ENCODE measurements at regions not wholly inside any gene's neighbourhood (a gene's known extent, or its start where the extent isn't known, plus 50 kb on each side); places are given as distances from the start of the nearest gene placed in this dataset.

- H3K4me3 ChIP-seq (ENCODE audit: low read depth, low read length, poor library complexity, severe bottlenecking) = no peak overlapping the region
- ChIA-PET CTCF (no interaction called here), POLR2A (ENCODE audit: low non-redundant PET) (no interaction called here)
- no peak for DNase-seq (ENCODE audit: low spot score)
- H3K4me1 ChIP-seq (ENCODE audit: insufficient read depth, low read length, poor library complexity, severe bottlenecking) = no peaks in the 10 kb centered on the region
- H3K27me3 ChIP-seq (replicated peaks; ENCODE audit: insufficient read depth, low read depth, low read length, poor library complexity) = no peaks in the 10 kb centered on the region
- intact Hi-C loops (cut with micrococcal nuclease; ENCODE audit: unreplicated experiment) = no loop called here
- H3K9me3 ChIP-seq (ENCODE audit: low read depth, low read length, poor library complexity, severe bottlenecking) = no peaks in the 10 kb centered on the region
- no peak overlapping the region for H3K27ac ChIP-seq (ENCODE audit: low read depth, low read length, poor library complexity, severe bottlenecking)
- no TSS peak for BruUV-seq (replicated peaks)
- H3K36me3 ChIP-seq (ENCODE audit: insufficient read depth, low read length, poor library complexity, severe bottlenecking) = no peaks in the 10 kb centered on the region
- TF ChIP-seq EZH2 (IDR thresholded peaks at IDR 0.05; ENCODE audit: borderline replicate concordance, low read depth, low read length, poor library complexity, severe bottlenecking) = no peak
- TF ChIP-seq CTCF (conservative IDR thresholded peaks at IDR 0.05; ENCODE audit: low read depth, low read length) = no peak
Observed at GRCh38 chr3:176623468-176624150, 573.7 kb downstream of the TBL1XR1 start.

- DNase-seq (ENCODE audit: low spot score) = no peak
- Histone ChIP-seq H3K27me3 (replicated peaks; ENCODE audit: insufficient read depth, low read depth, low read length, poor library complexity) (no peaks in the 10 kb centered on the region), H3K9me3 (ENCODE audit: low read depth, low read length, poor library complexity, severe bottlenecking) (no peaks in the 10 kb centered on the region), H3K27ac (ENCODE audit: low read depth, low read length, poor library complexity, severe bottlenecking) (no peak overlapping the region), H3K4me3 (ENCODE audit: low read depth, low read length, poor library complexity, severe bottlenecking) (no peak overlapping the region), H3K4me1 (ENCODE audit: insufficient read depth, low read length, poor library complexity, severe bottlenecking) (no peaks in the 10 kb centered on the region), H3K36me3 (ENCODE audit: insufficient read depth, low read length, poor library complexity, severe bottlenecking) (no peaks in the 10 kb centered on the region)
- ChIA-PET POLR2A (ENCODE audit: low non-redundant PET) (no interaction called here), CTCF (no interaction called here)
- intact Hi-C loops (cut with micrococcal nuclease; ENCODE audit: unreplicated experiment) = no loop called here
- BruUV-seq (replicated peaks) = no TSS peak
- no peak for TF ChIP-seq CTCF (conservative IDR thresholded peaks at IDR 0.05; ENCODE audit: low read depth, low read length)
Observed at GRCh38 chr3:176619833-176620232, 577.4 kb downstream of the TBL1XR1 start.

- no TSS peak for BruUV-seq (replicated peaks)
- TF ChIP-seq CTCF (conservative IDR thresholded peaks at IDR 0.05; ENCODE audit: low read depth, low read length) (no peak), EZH2 (IDR thresholded peaks at IDR 0.05; ENCODE audit: borderline replicate concordance, low read depth, low read length, poor library complexity, severe bottlenecking) (no peak)
- POLR2A ChIA-PET (ENCODE audit: low non-redundant PET) = no interaction called here
- intact Hi-C loops (cut with micrococcal nuclease; ENCODE audit: unreplicated experiment) = no loop called here
- H3K4me1 ChIP-seq (ENCODE audit: insufficient read depth, low read length, poor library complexity, severe bottlenecking) = no peaks in the 10 kb centered on the region
- CTCF ChIA-PET = no interaction called here
- no peaks in the 10 kb centered on the region for H3K36me3 ChIP-seq (ENCODE audit: insufficient read depth, low read length, poor library complexity, severe bottlenecking)
- H3K27me3 ChIP-seq (replicated peaks; ENCODE audit: insufficient read depth, low read depth, low read length, poor library complexity) = no peaks in the 10 kb centered on the region
- no peak for DNase-seq (ENCODE audit: low spot score)
- H3K27ac ChIP-seq (ENCODE audit: low read depth, low read length, poor library complexity, severe bottlenecking) = no peak overlapping the region
- H3K9me3 ChIP-seq (ENCODE audit: low read depth, low read length, poor library complexity, severe bottlenecking) = no peaks in the 10 kb centered on the region
- H3K4me3 ChIP-seq (ENCODE audit: low read depth, low read length, poor library complexity, severe bottlenecking) = no peak overlapping the region
Observed at GRCh38 chr3:176615826-176616225, 581.5 kb downstream of the TBL1XR1 start.
